Fibroblast of lung (primary cell): ENCODE measurements at regions not wholly inside any gene's neighbourhood (a gene's known extent, or its start where the extent isn't known, plus 50 kb on each side); places are given as distances from the start of the nearest gene placed in this dataset.

Experiments used
- DNase-seq, 2 donors: peaks; one replicate each; pipeline versions ENCODE4 v3.0.0 to v3.0.0-alpha.2; 2010; ENCODE audit warnings: low read depth in 2 of 2
- H2AFZ ChIP-seq: 2 replicates; pipeline ENCODE4 v1.5.1; 2012; ENCODE audit warnings: low read length, control low read depth, inconsistent platforms
- H3K27ac ChIP-seq: 2 replicates; pipeline ENCODE4 v1.5.1; 2011; ENCODE audit warnings: low read length, control low read depth; ENCODE audit not compliant: insufficient read depth
- H3K27me3 ChIP-seq: 2 replicates; pipeline ENCODE4 v1.5.1; 2011; ENCODE audit warnings: mild to moderate bottlenecking, low read length; ENCODE audit not compliant: control insufficient read depth, insufficient read depth
- H3K36me3 ChIP-seq: 2 replicates; pipeline ENCODE4 v1.5.1; 2011; ENCODE audit warnings: low read length; ENCODE audit not compliant: control insufficient read depth, insufficient read depth
- H3K4me1 ChIP-seq: 2 replicates; pipeline ENCODE4 v1.5.1; 2011; ENCODE audit warnings: low read length; ENCODE audit not compliant: control insufficient read depth, insufficient read depth; ENCODE audit errors: extremely low read depth
- H3K4me2 ChIP-seq: 2 replicates; pipeline ENCODE4 v1.5.1; 2011; ENCODE audit warnings: low read length, control low read depth; ENCODE audit not compliant: insufficient read depth; ENCODE audit errors: extremely low read depth
- H3K4me3 ChIP-seq, 4 experiments: fragments of 200-600 bp in 1 of 4; sonication (generic) in 1 of 4; replicated peaks in 1 of 4; 2 replicates each; pipeline ENCODE4 v1.5.1; 2011 to 2016; ENCODE audit warnings: low read length in 4 of 4, low read depth in 3 of 4, mild to moderate bottlenecking in 3 of 4, control low read depth in 2 of 4, inconsistent platforms in 1 of 4, mixed read lengths in 1 of 4; ENCODE audit not compliant: insufficient read depth in 1 of 4; ENCODE audit errors: control extremely low read depth in 1 of 4
- H3K79me2 ChIP-seq: 2 replicates; pipeline ENCODE4 v1.5.1; 2012; ENCODE audit warnings: mild to moderate bottlenecking, low read length, inconsistent platforms; ENCODE audit not compliant: control insufficient read depth, insufficient read depth
- H3K9ac ChIP-seq: 2 replicates; pipeline ENCODE4 v1.5.1; 2011; ENCODE audit warnings: mild to moderate bottlenecking, low read length, control low read depth; ENCODE audit not compliant: insufficient read depth
- H3K9me3 ChIP-seq: 2 replicates; pipeline ENCODE4 v1.5.1; 2012; ENCODE audit warnings: low read depth, low read length; ENCODE audit not compliant: control insufficient read depth, insufficient read depth
- H4K20me1 ChIP-seq: 2 replicates; pipeline ENCODE4 v1.5.1; 2011; ENCODE audit warnings: low read length; ENCODE audit not compliant: control insufficient read depth, insufficient read depth; ENCODE audit errors: extremely low read depth
- CTCF ChIP-seq, 2 donors: IDR thresholded peaks in 1 of 2; conservative IDR thresholded peaks in 1 of 2; 1 replicate in 1 of 2; 2 replicates in 1 of 2; pipeline ENCODE4 v1.5.1; 2011 to 2012; ENCODE audit warnings: low read length in 2 of 2, control low read depth in 1 of 2, inconsistent platforms in 1 of 2, low read depth in 1 of 2, mild to moderate bottlenecking in 1 of 2
- EZH2 ChIP-seq: IDR thresholded peaks from 2 replicates; pipeline ENCODE4 v1.5.1; 2012; ENCODE audit warnings: low read length, control low read depth, mild to moderate bottlenecking; ENCODE audit errors: missing control alignments

- Histone ChIP-seq H3K4me2 (no peak overlapping the region), H3K79me2 (no peaks in the 10 kb centered on the region), H3K27ac (no peak overlapping the region), H3K4me3 (no peak overlapping the region), H3K9me3 (no peaks in the 10 kb centered on the region), H4K20me1 (no peaks in the 10 kb centered on the region), H3K27me3 (no peaks in the 10 kb centered on the region), H3K9ac (no peak overlapping the region), H3K4me1 (no peaks in the 10 kb centered on the region), H2AFZ (no peak overlapping the region), H3K36me3 (no peaks in the 10 kb centered on the region)
- TF ChIP-seq EZH2 (no peak), CTCF (conservative IDR thresholded peaks at IDR 0.05 in 1 of 2, IDR thresholded peaks at IDR 0.05 in 1 of 2; ENCODE audit: low read depth in 1 of 2, low read length in 2 of 2) (no peak)
- peak in 1 of 2 donors; percentile 21 for DNase-seq
Observed at GRCh38 chr20:39717936-39718335, 755.8 kb downstream of the DHX35 start.

DNA sequence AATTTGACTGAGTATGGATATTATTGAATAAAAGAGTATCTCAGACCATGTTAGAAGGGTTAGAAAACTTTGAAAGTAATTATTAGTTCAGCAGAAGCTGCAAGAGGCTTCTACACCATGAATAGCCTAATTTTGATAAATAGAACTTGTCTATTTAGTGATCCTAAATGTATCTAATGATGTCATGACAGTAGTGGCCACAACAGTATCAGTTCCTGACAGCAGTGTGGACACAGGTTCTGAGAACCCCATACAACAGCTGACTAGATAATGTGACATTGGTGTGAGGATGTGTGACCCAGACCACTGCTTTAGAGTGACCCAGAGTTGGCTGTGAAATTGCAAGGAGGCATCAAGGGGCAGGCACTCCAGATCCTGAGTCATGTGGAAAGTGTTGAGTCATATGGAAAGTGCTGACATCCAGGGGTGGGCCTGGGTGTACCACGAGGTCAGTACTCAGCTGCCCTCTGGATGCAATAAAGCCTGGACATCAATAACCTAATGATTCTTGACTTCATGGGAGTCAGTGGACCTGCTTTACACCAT, 754.7 kb downstream of the DHX35 start:
- peak in 1 of 2 donors; percentile 9 for DNase-seq
- H3K36me3 ChIP-seq, result no peaks in the 10 kb centered on the region
- H3K27ac ChIP-seq, result no peak overlapping the region
- no peaks in the 10 kb centered on the region for H4K20me1 ChIP-seq
- no peaks in the 10 kb centered on the region for H3K9me3 ChIP-seq
- H3K79me2 ChIP-seq, result no peaks in the 10 kb centered on the region
- no peak overlapping the region for H3K4me2 ChIP-seq
- H3K9ac ChIP-seq, result no peak overlapping the region
- no peaks in the 10 kb centered on the region for H3K27me3 ChIP-seq
- H3K4me1 ChIP-seq, result no peaks in the 10 kb centered on the region
- no peak for TF ChIP-seq EZH2
- TF ChIP-seq CTCF (conservative IDR thresholded peaks at IDR 0.05 in 1 of 2, IDR thresholded peaks at IDR 0.05 in 1 of 2; ENCODE audit: low read depth in 1 of 2, low read length in 2 of 2), result no peak
- no peak overlapping the region for H2AFZ ChIP-seq
- no peak overlapping the region for H3K4me3 ChIP-seq

DNA sequence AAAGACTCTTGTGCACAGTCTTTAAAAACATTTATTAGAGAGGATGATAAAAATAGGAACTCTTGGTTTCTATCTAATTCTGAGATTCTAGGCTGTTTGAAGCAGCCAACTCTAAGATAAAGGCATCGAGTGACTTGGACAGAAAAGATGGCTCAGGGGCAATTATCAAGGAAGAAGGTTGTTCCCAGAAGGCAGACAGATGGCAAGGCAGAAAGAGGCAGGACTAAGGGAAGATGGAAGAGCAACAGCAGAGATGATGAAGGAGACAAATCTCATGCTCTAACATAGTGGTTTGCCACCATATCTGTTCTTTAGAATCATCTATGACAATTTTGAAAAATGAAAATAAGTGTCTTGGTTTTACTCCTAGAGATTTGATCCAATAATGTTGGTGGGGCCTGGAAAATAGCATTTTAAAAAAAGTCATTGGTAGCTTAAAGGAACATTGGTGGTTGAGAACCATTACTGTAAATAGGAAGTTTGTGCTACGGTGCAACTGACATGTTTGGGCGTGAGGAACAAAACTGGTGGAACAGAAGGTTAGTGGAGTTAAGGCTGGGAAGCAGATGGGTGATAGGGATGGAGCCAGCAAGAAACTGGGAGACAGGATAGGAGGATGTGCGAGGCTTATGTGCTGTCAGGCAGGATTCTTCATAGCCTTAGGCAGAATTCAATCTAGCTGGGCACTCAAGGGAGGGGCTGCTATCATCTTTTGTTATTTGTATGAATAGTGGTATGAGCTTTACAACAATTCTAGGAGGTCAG, 751.1 kb downstream of the DHX35 start:
- Histone ChIP-seq H3K4me1 (no peaks in the 10 kb centered on the region), H3K27me3 (no peaks in the 10 kb centered on the region), H3K36me3 (no peaks in the 10 kb centered on the region), H3K27ac (no peak overlapping the region), H3K79me2 (no peaks in the 10 kb centered on the region), H3K4me3 (no peak overlapping the region), H3K9me3 (no peaks in the 10 kb centered on the region), H2AFZ (no peak overlapping the region), H3K9ac (no peak overlapping the region), H4K20me1 (no peaks in the 10 kb centered on the region), H3K4me2 (no peak overlapping the region)
- TF ChIP-seq CTCF (conservative IDR thresholded peaks at IDR 0.05 in 1 of 2, IDR thresholded peaks at IDR 0.05 in 1 of 2; ENCODE audit: low read depth in 1 of 2, low read length in 2 of 2) (no peak), EZH2 (no peak)
- DNase-seq, result no peak
